ENCODE measurements at regions not wholly inside any gene's neighbourhood (a gene's known extent, or its start where the extent isn't known, plus 50 kb on each side); places are given as distances from the start of the nearest gene placed in this dataset.

DNA sequence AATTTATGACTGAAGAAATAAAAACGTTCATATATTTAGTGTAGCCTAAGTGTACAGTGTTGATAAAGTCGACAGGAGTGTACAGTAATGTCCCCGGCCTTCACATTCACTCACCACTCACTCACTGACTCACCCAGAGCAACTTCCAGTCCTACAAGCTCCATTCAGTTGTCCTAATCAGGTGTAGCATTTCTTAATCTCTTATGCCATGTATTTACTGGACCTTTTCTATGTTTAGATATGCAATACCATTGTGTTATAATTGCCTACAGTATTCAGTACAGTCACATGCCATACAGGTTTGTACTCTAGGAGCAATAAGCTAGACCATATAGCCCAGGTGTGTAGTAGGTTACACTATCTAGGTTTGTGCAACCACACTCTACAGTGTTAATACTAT is 610.2 kb upstream of the NOX3 start:
- TF ChIP-seq CTCF (IDR thresholded peaks at IDR 0.05 in 2 of 3, conservative IDR thresholded peaks at IDR 0.05 in 1 of 3; ENCODE audit: borderline replicate concordance in 1 of 3, insufficient read depth in 1 of 3, low read depth in 2 of 3, low read length in 2 of 3) = no peak
- TF ChIP-seq POLR2AphosphoS5 (IDR thresholded peaks at IDR 0.05; ENCODE audit: low read depth, low read length) = no peak
- no peak for TF ChIP-seq JUND (IDR thresholded peaks at IDR 0.05)
